ENCODE measurements at regions not wholly inside any gene's neighbourhood (a gene's known extent, or its start where the extent isn't known, plus 50 kb on each side); places are given as distances from the start of the nearest gene placed in this dataset.

DNA sequence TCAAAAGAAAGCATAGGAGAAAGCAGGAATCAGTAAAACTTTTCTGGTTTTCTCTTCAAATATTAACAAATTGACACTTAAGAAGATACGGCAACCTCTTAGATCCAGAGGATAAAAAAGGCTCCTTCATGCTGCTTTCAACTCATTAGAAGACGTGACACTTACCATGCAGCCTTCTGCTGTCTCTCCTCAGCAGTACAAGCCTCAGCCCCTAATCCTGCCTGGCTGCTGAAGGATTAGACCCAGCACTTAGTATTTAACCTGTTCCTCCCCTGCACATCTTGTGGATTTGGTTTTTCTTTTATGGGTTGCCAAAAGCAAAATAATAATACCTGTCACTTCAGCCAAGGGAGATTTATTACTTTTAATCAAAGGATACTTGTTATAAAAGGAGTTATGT, 108.4 kb downstream of the LYZL1 start:
- no peak for DNase-seq

DNA sequence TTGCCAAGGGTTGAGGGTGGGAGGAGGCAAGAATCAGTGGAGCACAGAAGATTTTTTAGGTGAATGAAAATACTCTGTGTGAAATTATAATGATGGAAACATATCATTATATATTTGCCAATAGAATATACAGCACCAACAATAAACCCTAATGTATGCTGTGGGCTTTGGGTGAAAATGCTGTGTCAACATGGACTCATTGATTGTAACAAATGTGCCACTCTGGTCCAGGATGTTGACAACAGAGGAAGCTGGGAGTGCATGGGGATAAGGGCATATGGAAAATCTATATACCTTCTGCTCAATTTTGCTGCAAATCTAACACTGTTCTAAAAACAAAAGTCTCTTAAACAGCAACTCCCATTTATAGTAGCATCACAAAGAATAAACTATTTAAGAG, 114.3 kb downstream of the LYZL1 start:
- DNase-seq = no peak

DNA sequence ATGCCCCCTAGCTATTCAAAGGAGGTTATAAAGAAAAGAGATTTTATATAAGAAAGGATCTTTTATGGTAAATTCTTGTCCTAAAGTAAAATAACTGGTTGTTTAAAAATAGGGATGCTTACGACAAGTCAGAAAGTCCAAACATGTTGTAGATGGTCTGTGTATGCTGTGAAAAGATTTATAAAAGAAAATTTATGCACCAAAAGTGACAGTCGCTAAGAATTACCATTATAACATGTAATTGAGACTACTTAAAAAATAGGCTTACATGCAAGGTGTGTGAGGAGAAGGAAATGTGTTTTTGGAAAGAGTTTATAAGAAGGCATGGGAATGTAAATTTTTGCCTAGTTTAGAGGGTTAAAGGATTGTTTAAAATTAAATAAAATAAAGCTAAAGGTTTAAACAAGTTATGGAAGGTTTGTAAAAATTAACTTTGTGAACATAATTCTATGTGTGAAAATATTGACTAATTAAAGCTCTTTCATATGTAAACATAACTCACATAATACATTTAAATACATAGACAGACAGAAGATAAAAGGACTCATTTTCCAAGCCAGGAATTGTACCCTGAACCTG, 118.5 kb downstream of the LYZL1 start:
- DNase-seq = no peak

Measured in CD4-positive, alpha-beta T cell treated with Interleukin-4 for 1 hour (primary cell).